GM12874 (cell line): ENCODE measurements at regions not wholly inside any gene's neighbourhood (a gene's known extent, or its start where the extent isn't known, plus 50 kb on each side); places are given as distances from the start of the nearest gene placed in this dataset.

Source experiments
- CTCF ChIP-seq: IDR thresholded peaks from 2 replicates; pipeline ENCODE4 v1.5.1; 2011; ENCODE audit warnings: low read depth, mild to moderate bottlenecking, control low read depth, low read length, moderate library complexity; ENCODE audit not compliant: insufficient read depth

GRCh38 chr18:59954241-59954640, 54.4 kb downstream of the PMAIP1 start:
- TF ChIP-seq CTCF: no peak
